Adipocyte (in vitro differentiated cells): ENCODE measurements at regions not wholly inside any gene's neighbourhood (a gene's known extent, or its start where the extent isn't known, plus 50 kb on each side); places are given as distances from the start of the nearest gene placed in this dataset.

Source experiments
- DNase-seq: peaks from one replicate; pipeline ENCODE4 v3.0.0-alpha.2; 2015; ENCODE audit warnings: low read depth
- H3K27me3 ChIP-seq: replicated peaks from 2 replicates; pipeline ENCODE4 v1.7.0; 2013; ENCODE audit warnings: mild to moderate bottlenecking, low read length, moderate library complexity; ENCODE audit not compliant: control insufficient read depth, insufficient read depth
- H3K36me3 ChIP-seq: 2 replicates; pipeline ENCODE4 v1.7.0; 2013; ENCODE audit warnings: low read length, mild to moderate bottlenecking, moderate library complexity; ENCODE audit not compliant: control insufficient read depth, insufficient read depth, severe bottlenecking
- H3K4me1 ChIP-seq: 2 replicates; pipeline ENCODE4 v1.7.0; 2013; ENCODE audit warnings: mild to moderate bottlenecking, low read length, moderate library complexity; ENCODE audit not compliant: control insufficient read depth, insufficient read depth
- H3K4me3 ChIP-seq: 2 replicates; pipeline ENCODE4 v1.7.0; 2013; ENCODE audit warnings: mild to moderate bottlenecking, low read length, moderate library complexity
- H3K9ac ChIP-seq: 2 replicates; pipeline ENCODE4 v1.7.0; 2013; ENCODE audit warnings: mild to moderate bottlenecking, low read length, moderate library complexity
- H3K9me3 ChIP-seq: 2 replicates; pipeline ENCODE4 v1.7.0; 2013; ENCODE audit warnings: mild to moderate bottlenecking, low read length, moderate library complexity; ENCODE audit not compliant: control insufficient read depth

DNA sequence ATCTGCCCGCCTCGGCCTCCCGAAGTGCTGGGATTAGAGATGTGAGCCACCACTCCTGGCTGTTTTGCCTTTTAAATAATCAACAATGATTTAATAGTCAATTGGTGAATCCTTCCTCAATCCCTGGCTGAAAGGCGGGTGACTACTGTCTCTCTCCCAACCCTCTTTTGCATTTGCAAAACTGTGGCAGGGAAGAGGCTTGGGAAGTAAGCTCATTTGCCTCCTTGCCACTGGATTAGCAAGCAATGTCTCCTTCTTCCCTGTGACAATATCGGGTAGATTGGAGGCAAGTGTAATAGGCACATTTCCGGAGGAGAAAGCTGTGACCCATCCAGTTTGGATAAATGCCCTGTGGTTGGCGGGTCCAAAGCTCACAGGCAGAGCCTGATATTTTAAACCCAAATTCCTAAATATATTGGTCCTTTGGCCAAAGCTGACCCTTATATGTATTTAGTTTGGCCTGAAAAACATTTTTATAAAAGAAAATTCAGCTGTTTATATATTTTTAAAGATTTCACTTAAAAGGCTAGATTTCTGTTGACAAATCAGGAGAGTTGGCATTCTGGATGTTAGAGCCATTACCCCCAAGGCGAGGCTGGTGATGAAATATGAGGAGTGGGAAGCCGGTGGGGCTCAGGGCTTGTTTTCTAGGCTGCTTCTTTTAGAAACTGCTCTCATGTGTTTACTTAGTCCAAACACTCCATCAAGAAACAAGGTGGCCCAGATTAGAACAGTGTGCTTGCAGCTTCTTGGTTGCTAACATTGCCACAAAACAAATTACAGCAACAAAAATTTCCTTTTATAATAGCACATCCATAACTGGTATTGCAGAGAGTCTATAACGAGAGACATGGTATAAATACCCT, 646.9 kb upstream of the TMEM132C start:
- Histone ChIP-seq H3K4me1 (no peaks in the 10 kb centered on the region), H3K9me3 (peaks cover 3% of the 10 kb centered on the region), H3K4me3 (no peak overlapping the region), H3K9ac (no peak overlapping the region), H3K27me3 (no peaks in the 10 kb centered on the region), H3K36me3 (no peaks in the 10 kb centered on the region)
- DNase-seq, result peak; percentile 14

DNA sequence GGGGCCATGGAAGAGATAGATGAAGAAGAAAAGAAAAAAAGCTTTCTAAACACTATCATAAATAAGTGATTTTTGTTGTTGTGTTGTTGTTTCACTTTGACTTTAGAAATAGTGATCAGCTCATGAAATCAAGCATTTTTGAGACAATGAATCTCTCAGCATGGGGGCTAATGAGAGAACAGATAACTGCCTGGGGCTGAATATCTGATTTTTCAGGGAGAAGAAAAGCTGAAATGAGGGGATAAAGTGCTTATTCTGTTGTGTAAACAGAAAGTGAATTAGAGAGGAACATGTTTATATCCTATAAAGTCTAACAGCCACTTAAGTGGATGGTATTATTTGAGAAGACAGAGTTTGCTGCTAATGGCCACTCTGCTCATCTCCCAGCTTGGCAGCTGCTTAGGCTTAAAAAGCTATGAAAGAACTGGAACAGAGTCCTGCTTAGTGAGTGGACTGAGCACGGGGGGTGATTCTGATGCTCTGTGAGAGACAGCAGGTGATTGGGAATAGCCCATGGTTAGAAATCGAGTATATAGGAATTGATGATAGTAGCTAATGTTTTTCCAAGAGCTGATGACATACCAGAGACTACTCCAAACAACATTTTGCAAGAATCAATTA, 646.1 kb upstream of the TMEM132C start:
- Histone ChIP-seq H3K4me1 (no peaks in the 10 kb centered on the region), H3K9ac (no peak overlapping the region), H3K36me3 (no peaks in the 10 kb centered on the region), H3K9me3 (peaks cover 3% of the 10 kb centered on the region), H3K27me3 (no peaks in the 10 kb centered on the region), H3K4me3 (no peak overlapping the region)
- no peak for DNase-seq

DNA sequence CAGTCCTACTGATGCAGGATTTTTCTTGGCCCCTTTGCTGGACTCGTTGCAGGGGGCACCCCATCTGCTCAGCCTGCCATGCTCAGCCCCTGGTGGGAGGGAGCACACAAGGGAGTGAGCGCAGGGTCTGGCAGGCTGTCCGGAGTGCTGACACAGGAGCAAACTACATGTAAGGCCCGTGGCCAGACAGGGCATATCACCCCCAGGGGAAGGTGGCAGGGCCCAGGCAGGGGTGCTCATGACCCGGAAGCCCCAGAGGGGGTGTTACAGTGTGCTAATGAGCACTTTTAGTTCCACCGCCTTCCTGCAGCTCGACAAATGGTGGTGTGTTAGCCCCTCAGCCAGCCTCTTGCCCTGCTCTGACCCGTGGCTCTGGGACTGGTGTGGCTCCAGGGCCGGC, 645.6 kb upstream of the TMEM132C start:
- Histone ChIP-seq H3K4me3 (no peak overlapping the region), H3K9ac (no peak overlapping the region), H3K9me3 (peaks cover 3% of the 10 kb centered on the region), H3K4me1 (no peaks in the 10 kb centered on the region), H3K36me3 (no peaks in the 10 kb centered on the region), H3K27me3 (no peaks in the 10 kb centered on the region)
- DNase-seq, result no peak

DNA sequence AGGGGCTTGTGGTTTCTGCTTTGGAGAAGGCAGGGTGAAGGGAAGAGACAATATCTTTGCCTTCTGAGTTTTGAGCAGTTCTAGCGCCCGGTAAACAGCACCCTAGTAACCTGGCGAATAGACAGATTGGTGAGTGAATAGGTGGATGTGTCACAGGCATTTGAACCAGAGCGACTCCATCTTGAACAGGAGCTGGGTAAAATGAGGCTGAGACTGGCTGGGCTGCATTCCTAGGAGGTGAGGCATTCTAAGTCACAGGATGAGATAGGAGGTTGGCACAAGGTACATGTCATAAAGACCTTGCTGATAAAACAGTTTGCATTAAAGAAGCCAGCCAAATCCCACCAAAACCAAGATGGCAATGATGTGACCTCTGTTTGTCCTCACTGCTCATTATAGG, 643.6 kb upstream of the TMEM132C start:
- Histone ChIP-seq H3K9ac (no peak overlapping the region), H3K9me3 (peaks cover 3% of the 10 kb centered on the region), H3K36me3 (no peaks in the 10 kb centered on the region), H3K4me1 (no peaks in the 10 kb centered on the region), H3K4me3 (no peak overlapping the region), H3K27me3 (no peaks in the 10 kb centered on the region)
- no peak for DNase-seq

DNA sequence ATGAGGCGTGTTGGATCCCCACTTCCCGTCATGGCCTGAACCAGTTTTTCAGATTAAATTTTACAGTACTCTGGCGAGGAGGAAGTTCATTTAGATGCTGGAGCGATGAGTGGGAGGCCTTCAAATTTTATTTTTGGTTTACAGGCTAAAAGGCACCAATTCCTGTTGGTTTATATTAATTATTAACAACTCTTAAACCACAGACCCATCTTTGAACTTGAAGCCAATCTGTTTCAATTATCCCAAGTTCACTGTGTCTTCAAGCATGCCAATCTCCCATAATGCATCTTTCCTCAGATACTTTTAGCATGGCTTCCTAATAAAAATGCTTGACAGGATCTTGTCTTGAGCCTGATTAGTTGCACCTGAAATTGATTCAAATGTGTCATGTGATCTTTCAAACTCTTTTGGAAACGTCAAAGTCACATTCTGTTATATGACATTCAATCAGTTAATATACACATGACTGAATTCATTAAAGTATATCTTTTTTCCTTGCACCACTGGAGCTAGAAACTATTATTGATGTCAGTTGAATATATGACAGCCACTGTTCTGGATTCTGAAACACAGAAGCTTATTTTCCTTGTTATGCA, 641.7 kb upstream of the TMEM132C start:
- Histone ChIP-seq H3K36me3 (no peaks in the 10 kb centered on the region), H3K9me3 (peaks cover 3% of the 10 kb centered on the region)

DNA sequence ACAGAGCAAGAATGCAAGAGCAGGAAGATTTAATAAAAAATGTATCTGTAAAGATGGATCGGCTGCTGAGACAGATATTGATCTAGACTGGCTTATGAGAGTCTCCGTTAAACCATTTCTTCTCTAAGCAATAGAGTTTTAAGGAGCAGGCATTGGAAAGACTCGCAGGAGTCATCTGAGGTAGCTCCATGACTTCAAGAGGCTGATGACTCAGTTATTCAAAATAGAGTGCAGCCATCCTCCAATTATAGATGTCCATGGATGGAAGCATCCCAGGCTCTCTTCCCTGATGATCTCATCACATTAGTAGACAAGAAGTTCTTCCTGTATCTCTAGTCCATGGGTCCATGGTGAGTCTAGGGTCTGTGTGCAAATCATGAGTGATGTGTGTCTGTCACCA, 638.3 kb upstream of the TMEM132C start:
- peak; percentile 40 for DNase-seq
- Histone ChIP-seq H3K4me1 (no peaks in the 10 kb centered on the region), H3K9ac (no peak overlapping the region), H3K4me3 (no peak overlapping the region), H3K36me3 (no peaks in the 10 kb centered on the region), H3K9me3 (no peaks in the 10 kb centered on the region), H3K27me3 (no peaks in the 10 kb centered on the region)

More for the DNA sequence above, 641.7 kb upstream of the TMEM132C start:
- Histone ChIP-seq H3K27me3 (no peaks in the 10 kb centered on the region), H3K4me3 (no peak overlapping the region), H3K9ac (no peak overlapping the region), H3K4me1 (no peaks in the 10 kb centered on the region)
- no peak for DNase-seq

DNA sequence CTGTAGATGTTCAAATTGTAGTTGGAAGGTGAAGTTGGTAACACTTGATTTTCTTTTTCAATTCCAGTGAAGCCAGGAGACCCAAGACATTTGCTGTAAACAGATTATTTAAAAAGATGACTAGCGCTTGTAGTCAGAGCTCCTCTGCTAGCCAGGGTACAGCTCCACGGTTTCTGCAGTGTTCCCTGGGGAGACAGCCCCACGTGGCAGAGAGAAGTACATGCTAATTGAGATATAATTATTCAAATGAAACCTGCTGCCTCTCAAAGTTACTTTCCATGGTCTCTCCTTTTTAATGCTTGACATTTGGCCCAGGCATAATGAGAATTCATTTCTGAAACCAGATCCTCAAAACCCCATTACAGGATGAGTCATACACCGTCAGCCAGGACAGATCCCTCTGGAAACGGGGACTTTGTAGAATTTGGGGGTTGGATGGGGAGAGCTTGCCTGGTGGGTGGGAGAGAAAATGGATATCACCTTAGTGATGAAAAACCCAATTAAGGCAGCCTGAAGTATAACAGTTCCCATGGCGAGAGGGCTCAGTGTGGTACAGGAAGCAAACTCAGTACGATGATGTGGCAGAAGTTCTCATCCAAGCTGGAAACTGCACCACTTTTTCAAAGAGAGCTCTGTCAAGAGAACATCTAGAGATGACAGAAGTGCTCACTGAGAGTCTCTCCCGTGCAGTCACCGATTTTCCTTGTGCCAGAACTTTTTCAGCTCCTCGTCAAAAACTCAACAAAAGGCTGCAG, 637.7 kb upstream of the TMEM132C start:
- peak; percentile 8 for DNase-seq
- Histone ChIP-seq H3K36me3 (no peaks in the 10 kb centered on the region), H3K9ac (no peak overlapping the region), H3K27me3 (no peaks in the 10 kb centered on the region), H3K4me3 (no peak overlapping the region), H3K4me1 (no peaks in the 10 kb centered on the region), H3K9me3 (no peaks in the 10 kb centered on the region)

DNA sequence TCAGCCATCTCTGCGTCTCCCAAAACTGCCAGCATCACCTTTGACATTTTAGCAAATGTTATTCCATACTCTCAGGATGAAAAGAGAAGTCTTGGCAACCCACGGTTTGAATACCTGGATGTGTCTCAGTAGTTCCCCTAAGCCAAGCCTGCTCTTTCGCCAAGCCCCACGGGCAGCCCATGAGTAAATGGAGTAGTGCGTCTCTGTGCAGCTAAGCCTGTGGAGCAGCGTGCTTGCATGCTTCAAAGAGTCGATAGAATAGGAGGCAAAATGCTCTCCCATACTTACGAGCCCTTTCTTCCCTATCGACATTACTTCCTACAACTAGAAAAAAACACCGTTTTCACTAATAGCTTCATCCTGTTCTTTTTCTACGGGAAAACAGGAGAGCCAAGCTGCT, 634.5 kb upstream of the TMEM132C start:
- Histone ChIP-seq H3K4me1 (no peaks in the 10 kb centered on the region), H3K27me3 (no peaks in the 10 kb centered on the region), H3K9ac (no peak overlapping the region), H3K4me3 (no peak overlapping the region), H3K36me3 (no peaks in the 10 kb centered on the region), H3K9me3 (no peaks in the 10 kb centered on the region)
- DNase-seq, result no peak

DNA sequence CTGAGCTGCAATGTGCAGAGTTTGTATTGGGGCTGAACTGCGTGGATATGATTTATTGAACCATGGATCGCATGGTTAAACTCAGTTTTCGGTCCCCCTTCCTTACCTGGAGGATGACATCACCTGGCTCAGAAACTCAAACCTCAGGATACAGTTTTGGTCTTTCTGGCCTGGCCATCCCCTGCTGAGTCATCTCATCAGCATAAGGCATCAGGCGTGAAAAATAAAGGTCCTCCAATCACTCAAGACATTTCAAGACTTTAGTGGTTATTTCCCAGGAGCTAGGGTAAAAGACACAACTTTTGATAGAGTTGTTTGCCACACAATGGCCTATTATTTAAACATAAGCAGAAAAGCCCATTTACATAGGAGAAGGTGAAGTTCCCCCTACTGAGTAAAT, 631.1 kb upstream of the TMEM132C start:
- Histone ChIP-seq H3K9ac (no peak overlapping the region), H3K4me3 (no peak overlapping the region), H3K9me3 (no peaks in the 10 kb centered on the region), H3K4me1 (peaks cover 12% of the 10 kb centered on the region), H3K36me3 (no peaks in the 10 kb centered on the region), H3K27me3 (no peaks in the 10 kb centered on the region)
- DNase-seq, result no peak

DNA sequence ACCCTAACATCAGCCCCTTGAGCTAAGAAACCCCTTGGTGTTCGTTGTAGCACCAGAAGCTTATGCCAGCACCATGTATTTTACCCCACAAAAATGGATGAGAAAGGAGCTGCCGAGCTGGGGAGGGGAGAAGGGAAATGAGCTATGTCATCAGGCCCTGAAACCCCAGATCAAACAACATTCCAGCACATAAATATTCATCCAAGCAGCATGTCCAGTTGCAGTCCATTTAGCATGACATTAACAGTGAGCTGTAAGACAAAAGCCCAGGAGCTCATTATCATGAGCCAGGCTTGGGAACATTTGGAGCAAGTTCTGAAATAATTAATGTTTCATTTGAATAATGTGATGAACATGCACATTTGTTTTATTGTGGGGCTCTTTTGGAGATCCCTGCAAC, 630.1 kb upstream of the TMEM132C start:
- H3K27me3 ChIP-seq, result no peaks in the 10 kb centered on the region
- H3K4me3 ChIP-seq, result no peak overlapping the region
- DNase-seq, result no peak
- H3K36me3 ChIP-seq, result no peaks in the 10 kb centered on the region
- no peak overlapping the region for H3K9ac ChIP-seq
- H3K4me1 ChIP-seq, result peaks cover 16% of the 10 kb centered on the region
- H3K9me3 ChIP-seq, result no peaks in the 10 kb centered on the region
